Suppressor macrophage treated with lipopolysaccharide for 4 hours (primary cell): ENCODE measurements at regions not wholly inside any gene's neighbourhood (a gene's known extent, or its start where the extent isn't known, plus 50 kb on each side); places are given as distances from the start of the nearest gene placed in this dataset.
"Not testable (repeated sequence)": the region's sequence is repeated elsewhere in the genome, so short reads cannot be mapped to it uniquely, and the experiment has no call there.

ENCODE experiments used
- DNase-seq: peaks from one replicate; pipeline ENCODE4 v3.0.0-alpha.2; 2020

GRCh38 chr2:122683018-122683417, 927.6 kb downstream of the TSN start:
- DNase-seq, result no peak

GRCh38 chr2:122692400-122693083, 937.1 kb downstream of the TSN start:
- no peak for DNase-seq

GRCh38 chr2:122697415-122697814, 942.0 kb downstream of the TSN start:
- DNase-seq, result no peak

- no peak for DNase-seq
These were observed 948.2 kb downstream of the TSN start for GRCh38 chr2:122703676-122704075.

GRCh38 chr2:122704109-122704563, 948.7 kb downstream of the TSN start:
- DNase-seq, result peak; percentile 6

- no peak for DNase-seq
These were observed 950.3 kb downstream of the TSN start for GRCh38 chr2:122705746-122706145.

- DNase-seq, result peak; percentile 11
These were observed 951.3 kb downstream of the TSN start for GRCh38 chr2:122706757-122707223.

GRCh38 chr2:122707224-122707824, 951.9 kb downstream of the TSN start:
- DNase-seq, result no peak

GRCh38 chr2:122710049-122710448, 954.6 kb downstream of the TSN start:
- DNase-seq, result no peak

- DNase-seq, result no peak
These were observed 958.3 kb downstream of the TSN start for GRCh38 chr2:122713800-122714199.

- DNase-seq, result not testable (repeated sequence)
These were observed 965.4 kb downstream of the TSN start for GRCh38 chr2:122720822-122721221.

- DNase-seq, result no peak
These were observed 979.4 kb downstream of the TSN start for GRCh38 chr2:122734766-122735424.

GRCh38 chr2:122736279-122736678, 980.8 kb downstream of the TSN start:
- DNase-seq, result no peak

GRCh38 chr2:122737429-122738077, 982.1 kb downstream of the TSN start:
- DNase-seq, result peak; percentile 21

GRCh38 chr2:122739732-122740593, 984.5 kb downstream of the TSN start:
- no peak for DNase-seq

GRCh38 chr2:122740594-122740948, 985.1 kb downstream of the TSN start:
- no peak for DNase-seq

- no peak for DNase-seq
These were observed 986.0 kb downstream of the TSN start for GRCh38 chr2:122741403-122741802.

- no peak for DNase-seq
These were observed 987.7 kb downstream of the TSN start for GRCh38 chr2:122743021-122743675.

- DNase-seq, result no peak
These were observed 990.2 kb downstream of the TSN start for GRCh38 chr2:122745603-122746002.

- no peak for DNase-seq
These were observed 992.2 kb downstream of the TSN start for GRCh38 chr2:122747670-122748069.

GRCh38 chr2:122748552-122749011, 993.1 kb downstream of the TSN start:
- no peak for DNase-seq

GRCh38 chr2:122749405-122749804, 994.0 kb downstream of the TSN start:
- DNase-seq, result no peak
